AG09309 (cell line): ENCODE measurements at regions not wholly inside any gene's neighbourhood (a gene's known extent, or its start where the extent isn't known, plus 50 kb on each side); places are given as distances from the start of the nearest gene placed in this dataset.

Source experiments
- DNase-seq: peaks from one replicate; pipeline ENCODE4 v3.0.0-alpha.2; 2010; ENCODE audit warnings: low read depth
- H3K4me3 ChIP-seq: 2 replicates; pipeline ENCODE4 v1.5.1; 2011; ENCODE audit warnings: mild to moderate bottlenecking, low read depth, low read length, moderate library complexity; ENCODE audit not compliant: control insufficient read depth
- CTCF ChIP-seq: IDR thresholded peaks from 2 replicates; pipeline ENCODE4 v1.5.1; 2011; ENCODE audit warnings: mild to moderate bottlenecking, low read depth, low read length, inconsistent platforms; ENCODE audit not compliant: insufficient read depth, control insufficient read depth; ENCODE audit errors: missing control alignments

GRCh38 chr3:104868291-104868690 is 498.4 kb upstream of the ALCAM start:
- TF ChIP-seq CTCF = no peak
- H3K4me3 ChIP-seq = no peak overlapping the region
- no peak for DNase-seq

- TF ChIP-seq CTCF = no peak
- no peak for DNase-seq
- no peak overlapping the region for H3K4me3 ChIP-seq
Measured at GRCh38 chr3:104870276-104870675, 496.4 kb upstream of the ALCAM start.

- DNase-seq = no peak
- H3K4me3 ChIP-seq = no peak overlapping the region
- TF ChIP-seq CTCF = no peak
Measured at GRCh38 chr3:104873331-104873730, 493.4 kb upstream of the ALCAM start.

GRCh38 chr3:104878395-104878794 is 488.3 kb upstream of the ALCAM start:
- no peak overlapping the region for H3K4me3 ChIP-seq
- no peak for TF ChIP-seq CTCF
- DNase-seq = no peak

- no peak for DNase-seq
- H3K4me3 ChIP-seq = no peak overlapping the region
- TF ChIP-seq CTCF = no peak
Measured at GRCh38 chr3:104879919-104880318, 486.8 kb upstream of the ALCAM start.

- H3K4me3 ChIP-seq = no peak overlapping the region
- no peak for TF ChIP-seq CTCF
- no peak for DNase-seq
Measured at GRCh38 chr3:104885214-104885814, 481.4 kb upstream of the ALCAM start.
